HepG2 (cell line): ENCODE measurements at regions not wholly inside any gene's neighbourhood (a gene's known extent, or its start where the extent isn't known, plus 50 kb on each side); places are given as distances from the start of the nearest gene placed in this dataset.

ENCODE experiments used
- CBX2 ChIP-seq, 2 experiments: fragments of 200-600 bp in 1 of 2; sonication (generic); formaldehyde crosslinking in 1 of 2; IDR thresholded peaks; 2 replicates each; pipeline versions ENCODE4 v1.7.0 to v1.8.1; 2018 to 2022; ENCODE audit warnings: low read depth in 2 of 2, low read length in 1 of 2, mild to moderate bottlenecking in 1 of 2, missing genetic modification reagents in 1 of 2
- CEBPB ChIP-seq: IDR thresholded peaks from 2 replicates; pipeline ENCODE4 v1.6.1; 2011; ENCODE audit warnings: low read depth, low read length, improper control_type of control experiment, borderline replicate concordance
- DRAP1 ChIP-seq: IDR thresholded peaks from 2 replicates; pipeline ENCODE4 v1.6.1; 2016; ENCODE audit warnings: missing genetic modification reagents, missing compliant biosample characterization
- NCOR1 ChIP-seq: fragments of 200-600 bp; sonication (generic); IDR thresholded peaks from 2 replicates; pipeline ENCODE4 v1.7.0; 2017; ENCODE audit warnings: antibody characterized with exemption, low read length, borderline replicate concordance
- NFKBIZ ChIP-seq: IDR thresholded peaks from 2 replicates; pipeline ENCODE4 v1.6.1; 2018; ENCODE audit warnings: missing genetic modification reagents, missing compliant biosample characterization
- PHF20 ChIP-seq: sonication (generic); formaldehyde crosslinking; IDR thresholded peaks from 2 replicates; pipeline ENCODE4 v1.5.0; 2020; ENCODE audit warnings: mild to moderate bottlenecking, missing genetic modification reagents
- SIN3B ChIP-seq: fragments of 150-350 bp; IDR thresholded peaks from 2 replicates; pipeline ENCODE4 v1.6.1; 2014; ENCODE audit warnings: low read length
- SMC3 ChIP-seq: IDR thresholded peaks from 2 replicates; pipeline ENCODE4 v1.6.1; 2011; ENCODE audit warnings: low read length, improper control_type of control experiment
- ZBTB43 ChIP-seq: sonication (generic); formaldehyde crosslinking; conservative IDR thresholded peaks from 2 replicates; pipeline ENCODE4 v1.4.0; 2020; ENCODE audit warnings: missing genetic modification reagents
- ZIK1 ChIP-seq: sonication (generic); formaldehyde crosslinking; IDR thresholded peaks from 2 replicates; pipeline ENCODE4 v1.5.0; 2020; ENCODE audit warnings: mild to moderate bottlenecking, low read depth, missing genetic modification reagents, borderline replicate concordance
- ZNF251 ChIP-seq: sonication (generic); formaldehyde crosslinking; IDR thresholded peaks from 2 replicates; pipeline ENCODE4 v1.9.0; 2021; ENCODE audit warnings: mild to moderate bottlenecking, missing genetic modification reagents
- ZNF318 ChIP-seq: sonication (generic); formaldehyde crosslinking; IDR thresholded peaks from 2 replicates; pipeline ENCODE4 v1.4.0; 2020; ENCODE audit warnings: mild to moderate bottlenecking, missing genetic modification reagents
- TF ChIP-seq, protein P1 (sequence below): IDR thresholded peaks from 2 replicates; pipeline ENCODE4 v1.6.1; 2016
- TF ChIP-seq, protein P2 (sequence below): sonication (generic); formaldehyde crosslinking; IDR thresholded peaks from 2 replicates; pipeline ENCODE4 v1.5.0; 2020; ENCODE audit warnings: mild to moderate bottlenecking, missing genetic modification reagents

- TF ChIP-seq, protein P1, sequence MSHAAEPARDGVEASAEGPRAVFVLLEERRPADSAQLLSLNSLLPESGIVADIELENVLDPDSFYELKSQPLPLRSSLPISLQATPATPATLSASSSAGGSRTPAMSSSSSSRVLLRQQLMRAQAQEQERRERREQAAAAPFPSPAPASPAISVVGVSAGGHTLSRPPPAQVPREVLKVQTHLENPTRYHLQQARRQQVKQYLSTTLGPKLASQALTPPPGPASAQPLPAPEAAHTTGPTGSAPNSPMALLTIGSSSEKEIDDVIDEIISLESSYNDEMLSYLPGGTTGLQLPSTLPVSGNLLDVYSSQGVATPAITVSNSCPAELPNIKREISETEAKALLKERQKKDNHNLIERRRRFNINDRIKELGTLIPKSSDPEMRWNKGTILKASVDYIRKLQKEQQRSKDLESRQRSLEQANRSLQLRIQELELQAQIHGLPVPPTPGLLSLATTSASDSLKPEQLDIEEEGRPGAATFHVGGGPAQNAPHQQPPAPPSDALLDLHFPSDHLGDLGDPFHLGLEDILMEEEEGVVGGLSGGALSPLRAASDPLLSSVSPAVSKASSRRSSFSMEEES (CRISPR knock-in tag), result peak; percentile 93
- TF ChIP-seq NCOR1 (peak; percentile 60; the same call in 1 of the 2 replicates), CEBPB (peak; percentile 68; the same call in 1 of the 2 replicates), DRAP1 (CRISPR knock-in tag) (no peak), SIN3B (no peak), NFKBIZ (CRISPR knock-in tag) (peak; percentile 82; the same call in 1 of the 2 replicates), ZNF251 (CRISPR knock-in tag) (no peak), CBX2 (IDR thresholded peaks at IDR 0.05; ENCODE audit: low read depth, low read length) (no peak), CBX2 (CRISPR knock-in tag; IDR thresholded peaks at IDR 0.05; ENCODE audit: low read depth) (no peak), ZNF318 (CRISPR knock-in tag) (no peak), ZBTB43 (CRISPR knock-in tag) (no peak), PHF20 (CRISPR knock-in tag) (no peak), ZIK1 (CRISPR knock-in tag) (no peak), SMC3 (0 out of 2 replicates have a peak, but pooled peaks have one; percentile 11)
- TF ChIP-seq, protein P2, sequence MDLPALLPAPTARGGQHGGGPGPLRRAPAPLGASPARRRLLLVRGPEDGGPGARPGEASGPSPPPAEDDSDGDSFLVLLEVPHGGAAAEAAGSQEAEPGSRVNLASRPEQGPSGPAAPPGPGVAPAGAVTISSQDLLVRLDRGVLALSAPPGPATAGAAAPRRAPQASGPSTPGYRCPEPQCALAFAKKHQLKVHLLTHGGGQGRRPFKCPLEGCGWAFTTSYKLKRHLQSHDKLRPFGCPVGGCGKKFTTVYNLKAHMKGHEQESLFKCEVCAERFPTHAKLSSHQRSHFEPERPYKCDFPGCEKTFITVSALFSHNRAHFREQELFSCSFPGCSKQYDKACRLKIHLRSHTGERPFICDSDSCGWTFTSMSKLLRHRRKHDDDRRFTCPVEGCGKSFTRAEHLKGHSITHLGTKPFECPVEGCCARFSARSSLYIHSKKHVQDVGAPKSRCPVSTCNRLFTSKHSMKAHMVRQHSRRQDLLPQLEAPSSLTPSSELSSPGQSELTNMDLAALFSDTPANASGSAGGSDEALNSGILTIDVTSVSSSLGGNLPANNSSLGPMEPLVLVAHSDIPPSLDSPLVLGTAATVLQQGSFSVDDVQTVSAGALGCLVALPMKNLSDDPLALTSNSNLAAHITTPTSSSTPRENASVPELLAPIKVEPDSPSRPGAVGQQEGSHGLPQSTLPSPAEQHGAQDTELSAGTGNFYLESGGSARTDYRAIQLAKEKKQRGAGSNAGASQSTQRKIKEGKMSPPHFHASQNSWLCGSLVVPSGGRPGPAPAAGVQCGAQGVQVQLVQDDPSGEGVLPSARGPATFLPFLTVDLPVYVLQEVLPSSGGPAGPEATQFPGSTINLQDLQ (CRISPR knock-in tag), result no peak
Observed at GRCh38 chr9:97788763-97789663, 64.0 kb upstream of the FOXE1 start (continued).
